Astrocyte (in vitro differentiated cells and primary cell): ENCODE measurements at regions not wholly inside any gene's neighbourhood (a gene's known extent, or its start where the extent isn't known, plus 50 kb on each side); places are given as distances from the start of the nearest gene placed in this dataset.

ENCODE experiments used
- DNase-seq: peaks from one replicate; pipeline ENCODE4 v3.0.0-alpha.2; 2010; ENCODE audit warnings: low read depth
- FAIRE-seq: peaks from 2 replicates; lab custom pipeline; 2011; peaks lifted over from hg19 to GRCh38; lab: Jason Lieb, UNC
- H2AFZ ChIP-seq: 2 replicates; pipeline ENCODE4 v1.6.0; 2012; ENCODE audit warnings: low read depth, low read length, inconsistent platforms
- H3K27ac ChIP-seq: 2 replicates; pipeline ENCODE4 v1.5.1; 2011; ENCODE audit warnings: low read depth, low read length, inconsistent platforms
- H3K27me3 ChIP-seq: 2 replicates; pipeline ENCODE4 v1.6.0; 2011; ENCODE audit warnings: low read length, inconsistent platforms; ENCODE audit not compliant: insufficient read depth
- H3K36me3 ChIP-seq: 2 replicates; pipeline ENCODE4 v1.5.1; 2011; ENCODE audit warnings: low read length, inconsistent platforms; ENCODE audit not compliant: insufficient read depth
- H3K4me1 ChIP-seq: 2 replicates; pipeline ENCODE4 v1.5.1; 2011; ENCODE audit warnings: low read length, inconsistent platforms; ENCODE audit not compliant: insufficient read depth
- H3K4me2 ChIP-seq: 2 replicates; pipeline ENCODE4 v1.6.0; 2012; ENCODE audit warnings: low read length, inconsistent platforms
- H3K4me3 ChIP-seq: 2 replicates; pipeline ENCODE4 v1.5.1; 2011; ENCODE audit warnings: low read depth, mild to moderate bottlenecking, low read length, inconsistent platforms; ENCODE audit not compliant: insufficient read depth
- H3K79me2 ChIP-seq: 2 replicates; pipeline ENCODE4 v1.6.0; 2012; ENCODE audit warnings: mild to moderate bottlenecking, low read length, inconsistent platforms; ENCODE audit not compliant: insufficient read depth
- H3K9ac ChIP-seq: 2 replicates; pipeline ENCODE4 v1.6.0; 2012; ENCODE audit warnings: mild to moderate bottlenecking, low read length, inconsistent platforms
- H3K9me3 ChIP-seq: 2 replicates; pipeline ENCODE4 v1.5.1; 2012; ENCODE audit warnings: low read depth, mild to moderate bottlenecking, low read length, inconsistent platforms; ENCODE audit not compliant: insufficient read depth
- H4K20me1 ChIP-seq: 2 replicates; pipeline ENCODE4 v1.6.0; 2012; ENCODE audit warnings: low read length, inconsistent platforms; ENCODE audit not compliant: insufficient read depth
- H3K27ac Mint-ChIP-seq: one replicate; pipeline ENCODE4 v1.8.0; 2021; ENCODE audit warnings: mild to moderate bottlenecking, mixed read lengths; ENCODE audit not compliant: unreplicated experiment
- H3K27me3 Mint-ChIP-seq: one replicate; pipeline ENCODE4 v1.8.0; 2021; ENCODE audit warnings: low read depth, mixed read lengths; ENCODE audit not compliant: unreplicated experiment
- H3K36me3 Mint-ChIP-seq: one replicate; pipeline ENCODE4 v1.8.0; 2021; ENCODE audit warnings: low read depth, mixed read lengths; ENCODE audit not compliant: unreplicated experiment
- H3K4me1 Mint-ChIP-seq: one replicate; pipeline ENCODE4 v1.8.0; 2021; ENCODE audit warnings: low read depth, mixed read lengths; ENCODE audit not compliant: unreplicated experiment
- H3K4me3 Mint-ChIP-seq: one replicate; pipeline ENCODE4 v1.8.0; 2021; ENCODE audit warnings: mild to moderate bottlenecking, moderate library complexity, mixed read lengths; ENCODE audit not compliant: unreplicated experiment
- H3K9me3 Mint-ChIP-seq: one replicate; pipeline ENCODE4 v1.8.0; 2021; ENCODE audit warnings: mild to moderate bottlenecking, mixed read lengths; ENCODE audit not compliant: unreplicated experiment
- EZH2 ChIP-seq: IDR thresholded peaks from 2 replicates; pipeline ENCODE4 v1.6.1; 2012; ENCODE audit warnings: mild to moderate bottlenecking, low read length, inconsistent platforms; ENCODE audit not compliant: insufficient read depth
- TF ChIP-seq, protein P1 (sequence below): IDR thresholded peaks from 2 replicates; pipeline ENCODE4 v1.5.1; 2011; ENCODE audit warnings: low read depth, mild to moderate bottlenecking, inconsistent platforms, low read length, moderate library complexity; ENCODE audit not compliant: insufficient read depth

GRCh38 chr6:11486959-11487358 lies 50.6 kb upstream of the TMEM170B start:
- Mint-ChIP-seq H3K27me3 (no peaks in the 10 kb centered on the region), H3K4me3 (no peak overlapping the region), H3K36me3 (no peaks in the 10 kb centered on the region), H3K4me1 (peaks cover 9% of the 10 kb centered on the region), H3K27ac (no peak overlapping the region), H3K9me3 (no peaks in the 10 kb centered on the region)
- H3K4me2 ChIP-seq = no peak overlapping the region
- DNase-seq (no peak), FAIRE-seq (no peak)
- H3K9ac ChIP-seq = no peak overlapping the region
- no peak overlapping the region for H3K4me3 ChIP-seq
- no peaks in the 10 kb centered on the region for H3K9me3 ChIP-seq
- no peaks in the 10 kb centered on the region for H4K20me1 ChIP-seq
- no peaks in the 10 kb centered on the region for H3K79me2 ChIP-seq
- TF ChIP-seq, protein P1, sequence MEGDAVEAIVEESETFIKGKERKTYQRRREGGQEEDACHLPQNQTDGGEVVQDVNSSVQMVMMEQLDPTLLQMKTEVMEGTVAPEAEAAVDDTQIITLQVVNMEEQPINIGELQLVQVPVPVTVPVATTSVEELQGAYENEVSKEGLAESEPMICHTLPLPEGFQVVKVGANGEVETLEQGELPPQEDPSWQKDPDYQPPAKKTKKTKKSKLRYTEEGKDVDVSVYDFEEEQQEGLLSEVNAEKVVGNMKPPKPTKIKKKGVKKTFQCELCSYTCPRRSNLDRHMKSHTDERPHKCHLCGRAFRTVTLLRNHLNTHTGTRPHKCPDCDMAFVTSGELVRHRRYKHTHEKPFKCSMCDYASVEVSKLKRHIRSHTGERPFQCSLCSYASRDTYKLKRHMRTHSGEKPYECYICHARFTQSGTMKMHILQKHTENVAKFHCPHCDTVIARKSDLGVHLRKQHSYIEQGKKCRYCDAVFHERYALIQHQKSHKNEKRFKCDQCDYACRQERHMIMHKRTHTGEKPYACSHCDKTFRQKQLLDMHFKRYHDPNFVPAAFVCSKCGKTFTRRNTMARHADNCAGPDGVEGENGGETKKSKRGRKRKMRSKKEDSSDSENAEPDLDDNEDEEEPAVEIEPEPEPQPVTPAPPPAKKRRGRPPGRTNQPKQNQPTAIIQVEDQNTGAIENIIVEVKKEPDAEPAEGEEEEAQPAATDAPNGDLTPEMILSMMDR = no peak
- TF ChIP-seq EZH2 = no peak
- H3K36me3 ChIP-seq = no peaks in the 10 kb centered on the region
- H3K27me3 ChIP-seq = no peaks in the 10 kb centered on the region
- H2AFZ ChIP-seq = no peak overlapping the region
- no peak overlapping the region for H3K27ac ChIP-seq
- H3K4me1 ChIP-seq = no peaks in the 10 kb centered on the region

- no peaks in the 10 kb centered on the region for H3K4me1 ChIP-seq
- no peak overlapping the region for H3K9ac ChIP-seq
- H3K4me1 Mint-ChIP-seq = peaks cover 9% of the 10 kb centered on the region
- H3K4me2 ChIP-seq = no peak overlapping the region
- FAIRE-seq (no peak), DNase-seq (no peak)
- H3K36me3 ChIP-seq = no peaks in the 10 kb centered on the region
- H3K9me3 Mint-ChIP-seq = no peaks in the 10 kb centered on the region
- H4K20me1 ChIP-seq = no peaks in the 10 kb centered on the region
- H2AFZ ChIP-seq = no peak overlapping the region
- H3K36me3 Mint-ChIP-seq = no peaks in the 10 kb centered on the region
- no peaks in the 10 kb centered on the region for H3K27me3 Mint-ChIP-seq
- no peaks in the 10 kb centered on the region for H3K27me3 ChIP-seq
- no peak for TF ChIP-seq EZH2
- TF ChIP-seq, protein P1 = no peak
- no peaks in the 10 kb centered on the region for H3K9me3 ChIP-seq
- no peaks in the 10 kb centered on the region for H3K79me2 ChIP-seq
- H3K4me3 ChIP-seq = no peak overlapping the region
- no peak overlapping the region for H3K27ac Mint-ChIP-seq
- H3K4me3 Mint-ChIP-seq = no peak overlapping the region
- no peak overlapping the region for H3K27ac ChIP-seq
Measured at GRCh38 chr6:11486486-11486885, 51.1 kb upstream of the TMEM170B start.

- peaks cover 9% of the 10 kb centered on the region for H3K4me1 Mint-ChIP-seq
- Histone ChIP-seq H3K4me2 (no peak overlapping the region), H3K9ac (no peak overlapping the region), H3K27ac (no peak overlapping the region), H4K20me1 (no peaks in the 10 kb centered on the region), H3K79me2 (no peaks in the 10 kb centered on the region), H3K27me3 (no peaks in the 10 kb centered on the region), H3K4me3 (no peak overlapping the region), H3K36me3 (no peaks in the 10 kb centered on the region), H3K9me3 (no peaks in the 10 kb centered on the region), H2AFZ (no peak overlapping the region), H3K4me1 (no peaks in the 10 kb centered on the region)
- no peak overlapping the region for H3K4me3 Mint-ChIP-seq
- TF ChIP-seq, protein P1 = no peak
- TF ChIP-seq EZH2 = no peak
- no peaks in the 10 kb centered on the region for H3K36me3 Mint-ChIP-seq
- H3K9me3 Mint-ChIP-seq = no peaks in the 10 kb centered on the region
- DNase-seq (peak; percentile 59), FAIRE-seq (no peak)
- no peak overlapping the region for H3K27ac Mint-ChIP-seq
- H3K27me3 Mint-ChIP-seq = no peaks in the 10 kb centered on the region
Measured at GRCh38 chr6:11486051-11486450, 51.5 kb upstream of the TMEM170B start.
